ENCODE measurements at regions not wholly inside any gene's neighbourhood (a gene's known extent, or its start where the extent isn't known, plus 50 kb on each side); places are given as distances from the start of the nearest gene placed in this dataset.

DNA sequence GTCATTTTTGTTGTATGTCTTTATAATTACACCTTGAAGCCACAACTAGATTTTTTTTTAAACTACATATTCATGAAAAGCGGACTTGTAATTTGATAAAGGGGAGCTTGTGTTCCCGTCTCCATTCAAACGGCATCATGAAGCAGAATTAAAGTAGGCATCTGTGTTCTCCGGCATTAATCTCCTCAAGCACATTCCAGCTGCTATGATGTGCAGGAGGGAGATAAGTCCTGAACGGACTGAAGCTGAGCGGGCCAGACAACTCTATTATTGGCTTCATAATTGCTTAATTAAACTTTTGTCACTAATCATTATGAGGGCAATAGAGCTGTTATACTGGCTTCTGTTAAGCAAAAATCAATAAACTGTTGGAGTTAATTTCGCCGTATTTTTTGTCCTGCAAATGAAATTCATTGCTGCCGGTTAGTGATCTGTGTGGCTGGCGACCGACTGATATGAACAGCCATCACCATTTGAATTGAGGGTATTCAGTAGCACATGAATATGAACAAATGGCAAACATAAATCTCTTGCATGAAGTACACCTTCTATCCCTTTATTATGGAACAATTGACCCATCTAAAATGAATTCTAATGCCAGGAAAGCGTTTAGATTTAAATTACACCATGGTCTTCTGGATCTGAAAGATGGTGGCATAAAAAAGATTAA, 408.8 kb upstream of the IRX1 start:
- Mint-ChIP-seq H3K4me3 (no peak overlapping the region), H3K27ac (no peak overlapping the region), H3K4me1 (no peaks in the 10 kb centered on the region), H3K9me3 (ENCODE audit: insufficient read depth) (no peaks in the 10 kb centered on the region), H3K27me3 (no peaks in the 10 kb centered on the region)
- 95% methylated on average over 4 of the region's 12 CpGs for WGBS (ENCODE audit: insufficient coverage)
- TF ChIP-seq, protein P1, sequence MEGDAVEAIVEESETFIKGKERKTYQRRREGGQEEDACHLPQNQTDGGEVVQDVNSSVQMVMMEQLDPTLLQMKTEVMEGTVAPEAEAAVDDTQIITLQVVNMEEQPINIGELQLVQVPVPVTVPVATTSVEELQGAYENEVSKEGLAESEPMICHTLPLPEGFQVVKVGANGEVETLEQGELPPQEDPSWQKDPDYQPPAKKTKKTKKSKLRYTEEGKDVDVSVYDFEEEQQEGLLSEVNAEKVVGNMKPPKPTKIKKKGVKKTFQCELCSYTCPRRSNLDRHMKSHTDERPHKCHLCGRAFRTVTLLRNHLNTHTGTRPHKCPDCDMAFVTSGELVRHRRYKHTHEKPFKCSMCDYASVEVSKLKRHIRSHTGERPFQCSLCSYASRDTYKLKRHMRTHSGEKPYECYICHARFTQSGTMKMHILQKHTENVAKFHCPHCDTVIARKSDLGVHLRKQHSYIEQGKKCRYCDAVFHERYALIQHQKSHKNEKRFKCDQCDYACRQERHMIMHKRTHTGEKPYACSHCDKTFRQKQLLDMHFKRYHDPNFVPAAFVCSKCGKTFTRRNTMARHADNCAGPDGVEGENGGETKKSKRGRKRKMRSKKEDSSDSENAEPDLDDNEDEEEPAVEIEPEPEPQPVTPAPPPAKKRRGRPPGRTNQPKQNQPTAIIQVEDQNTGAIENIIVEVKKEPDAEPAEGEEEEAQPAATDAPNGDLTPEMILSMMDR (IDR thresholded peaks at IDR 0.05): no peak
- no peak for TF ChIP-seq EZH2 (IDR thresholded peaks at IDR 0.05; ENCODE audit: borderline replicate concordance, insufficient read depth, low read depth, low read length, poor library complexity, severe bottlenecking)
- intact Hi-C loops (cut with micrococcal nuclease): no loop called here
- no peak overlapping the region for H3K9ac ChIP-seq (ENCODE audit: low read length)
- H3K4me1 ChIP-seq (ENCODE audit: control insufficient read depth in 2 of 2, insufficient read depth in 2 of 2, low read length in 2 of 2): no peaks in the 10 kb centered on the region
- ATAC-seq (ENCODE audit: low read depth) (no peak), DNase-seq (no peak)
- ChIA-PET POLR2A (no interaction called here), CTCF (no interaction called here)
- no peak overlapping the region for H2AFZ ChIP-seq (ENCODE audit: insufficient read depth, low read depth, low read length, poor library complexity, severe bottlenecking)
- no peaks in the 10 kb centered on the region for H3K36me3 ChIP-seq (replicated peaks in 1 of 2; ENCODE audit: control extremely low read depth in 1 of 2, control insufficient read depth in 1 of 2, extremely low read depth in 1 of 2, insufficient read depth in 2 of 2, low read length in 1 of 2)
- no peaks in the 10 kb centered on the region for H3K79me2 ChIP-seq (ENCODE audit: control insufficient read depth, insufficient read depth, low read length)
- H3K4me3 ChIP-seq (ENCODE audit: control extremely low read depth in 1 of 5, extremely low read depth in 1 of 5, insufficient read depth in 1 of 5, low read depth in 2 of 5, low read length in 4 of 5): no peak overlapping the region
- H3K27ac ChIP-seq (ENCODE audit: low read length in 2 of 2): no peak overlapping the region
- peaks cover 0 to 17% (median 0%) of the 10 kb centered on the region in 3 donors for H3K9me3 ChIP-seq (ENCODE audit: control extremely low read depth in 1 of 3, control insufficient read depth in 2 of 3, insufficient read depth in 1 of 3, low read length in 2 of 3)
- no peak overlapping the region for H3K4me2 ChIP-seq (replicated peaks; ENCODE audit: low read depth, low read length, poor library complexity, severe bottlenecking)
- H4K20me1 ChIP-seq (ENCODE audit: control insufficient read depth, insufficient read depth, low read length, poor library complexity, severe bottlenecking): no peaks in the 10 kb centered on the region
- H3K27me3 ChIP-seq (replicated peaks in 1 of 4; ENCODE audit: control extremely low read depth in 1 of 4, control insufficient read depth in 3 of 4, insufficient read depth in 4 of 4, low read length in 3 of 4): no peaks in the 10 kb centered on the region

DNA sequence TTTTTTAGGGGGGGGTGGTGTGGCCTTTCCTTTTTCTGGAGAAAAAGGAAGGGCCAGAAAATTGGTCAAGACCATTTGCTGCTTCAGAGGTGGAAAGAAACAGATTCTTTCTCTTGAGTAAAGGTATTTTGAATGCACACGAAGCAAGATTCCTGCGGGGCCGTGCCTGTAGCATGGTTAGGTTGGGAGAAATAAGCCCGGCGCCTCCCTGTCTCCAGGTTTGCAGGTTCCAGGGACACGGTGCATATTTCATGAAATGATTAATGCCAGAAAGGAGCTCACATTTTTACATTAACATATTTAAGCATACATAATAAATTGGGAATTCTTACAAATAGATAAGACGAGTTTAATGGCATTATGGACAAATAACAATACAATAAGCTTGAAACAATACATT, 409.5 kb upstream of the IRX1 start:
- no peaks in the 10 kb centered on the region for H4K20me1 ChIP-seq (ENCODE audit: control insufficient read depth, insufficient read depth, low read length, poor library complexity, severe bottlenecking)

More for the DNA sequence above, 409.5 kb upstream of the IRX1 start:
- Histone ChIP-seq H3K27ac (ENCODE audit: low read length in 2 of 2) (no peak overlapping the region), H3K79me2 (ENCODE audit: control insufficient read depth, insufficient read depth, low read length) (no peaks in the 10 kb centered on the region), H3K27me3 (replicated peaks in 1 of 4; ENCODE audit: control extremely low read depth in 1 of 4, control insufficient read depth in 3 of 4, insufficient read depth in 4 of 4, low read length in 3 of 4) (no peaks in the 10 kb centered on the region), H3K9ac (ENCODE audit: low read length) (no peak overlapping the region), H3K36me3 (replicated peaks in 1 of 2; ENCODE audit: control extremely low read depth in 1 of 2, control insufficient read depth in 1 of 2, extremely low read depth in 1 of 2, insufficient read depth in 2 of 2, low read length in 1 of 2) (no peaks in the 10 kb centered on the region), H3K4me3 (ENCODE audit: control extremely low read depth in 1 of 5, extremely low read depth in 1 of 5, insufficient read depth in 1 of 5, low read depth in 2 of 5, low read length in 4 of 5) (no peak overlapping the region), H3K4me2 (replicated peaks; ENCODE audit: low read depth, low read length, poor library complexity, severe bottlenecking) (no peak overlapping the region), H3K9me3 (ENCODE audit: control extremely low read depth in 1 of 3, control insufficient read depth in 2 of 3, insufficient read depth in 1 of 3, low read length in 2 of 3) (peaks cover 0 to 18% (median 0%) of the 10 kb centered on the region in 3 donors), H3K4me1 (ENCODE audit: control insufficient read depth in 2 of 2, insufficient read depth in 2 of 2, low read length in 2 of 2) (no peaks in the 10 kb centered on the region), H2AFZ (ENCODE audit: insufficient read depth, low read depth, low read length, poor library complexity, severe bottlenecking) (no peak overlapping the region)
- no peaks in the 10 kb centered on the region for H3K27me3 Mint-ChIP-seq
- ATAC-seq (ENCODE audit: low read depth) (no peak), DNase-seq (no peak)
- 80% methylated on average over 1 of the region's 7 CpGs for WGBS (ENCODE audit: insufficient coverage)
- H3K4me3 Mint-ChIP-seq: no peak overlapping the region
- intact Hi-C loops (cut with micrococcal nuclease): no loop called here
- H3K9me3 Mint-ChIP-seq (ENCODE audit: insufficient read depth): no peaks in the 10 kb centered on the region
- no peak for TF ChIP-seq EZH2 (IDR thresholded peaks at IDR 0.05; ENCODE audit: borderline replicate concordance, insufficient read depth, low read depth, low read length, poor library complexity, severe bottlenecking)
- TF ChIP-seq, protein P1 (IDR thresholded peaks at IDR 0.05): no peak
- ChIA-PET CTCF (no interaction called here), POLR2A (no interaction called here)
- H3K27ac Mint-ChIP-seq: no peak overlapping the region
- H3K4me1 Mint-ChIP-seq: no peaks in the 10 kb centered on the region
